GM19438 (cell line): ENCODE measurements at regions not wholly inside any gene's neighbourhood (a gene's known extent, or its start where the extent isn't known, plus 50 kb on each side); places are given as distances from the start of the nearest gene placed in this dataset.
A peak's percentile ranks its signal among the peaks of the same experiment; 100 is the strongest.
"Not testable (repeated sequence)": the region's sequence is repeated elsewhere in the genome, so short reads cannot be mapped to it uniquely, and the experiment has no call there.

ENCODE experiments used
- ATAC-seq: cut with Tn5 transposase; IDR thresholded peaks from one replicate; pipeline ENCODE4 v1.9.1; 2021; ENCODE audit warnings: low read depth; ENCODE audit not compliant: unreplicated experiment

DNA sequence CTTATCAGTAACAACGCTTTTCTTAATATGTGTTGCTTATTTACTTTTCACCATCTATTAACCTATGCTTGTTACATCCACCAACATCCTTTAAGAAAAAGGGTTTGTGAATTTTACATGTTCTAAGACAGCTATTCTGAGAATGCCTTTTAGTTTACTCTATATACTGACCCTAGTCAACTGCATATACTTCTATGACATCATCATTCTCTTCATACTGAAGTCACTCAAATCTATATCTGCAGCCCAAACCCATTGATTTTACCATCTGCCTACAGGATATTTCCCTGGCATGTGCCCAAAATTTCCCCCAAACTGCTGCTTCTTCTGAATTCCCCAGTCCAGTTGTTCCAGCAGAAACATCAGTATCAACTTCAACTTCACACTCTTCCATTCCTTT lies 94.6 kb upstream of the FAM204A start:
- no peak for ATAC-seq

DNA sequence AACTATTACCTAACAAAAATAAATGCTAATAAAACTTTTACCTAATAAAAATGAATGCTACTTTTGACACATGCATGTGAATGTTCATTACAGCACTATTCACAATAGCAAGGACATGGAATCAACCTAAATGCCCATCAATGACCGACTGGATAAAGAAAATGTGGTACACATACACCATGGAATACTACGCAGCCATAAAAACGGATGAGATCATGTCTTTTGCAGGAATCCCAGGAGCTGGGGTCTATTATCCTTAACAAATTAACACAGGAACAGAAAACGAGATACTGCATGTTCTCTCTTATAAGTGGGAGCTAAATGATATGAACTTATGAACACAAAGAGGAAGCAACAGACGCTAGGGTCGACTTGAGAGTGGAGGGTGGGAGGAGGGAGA lies 88.1 kb upstream of the FAM204A start:
- ATAC-seq: no peak

DNA sequence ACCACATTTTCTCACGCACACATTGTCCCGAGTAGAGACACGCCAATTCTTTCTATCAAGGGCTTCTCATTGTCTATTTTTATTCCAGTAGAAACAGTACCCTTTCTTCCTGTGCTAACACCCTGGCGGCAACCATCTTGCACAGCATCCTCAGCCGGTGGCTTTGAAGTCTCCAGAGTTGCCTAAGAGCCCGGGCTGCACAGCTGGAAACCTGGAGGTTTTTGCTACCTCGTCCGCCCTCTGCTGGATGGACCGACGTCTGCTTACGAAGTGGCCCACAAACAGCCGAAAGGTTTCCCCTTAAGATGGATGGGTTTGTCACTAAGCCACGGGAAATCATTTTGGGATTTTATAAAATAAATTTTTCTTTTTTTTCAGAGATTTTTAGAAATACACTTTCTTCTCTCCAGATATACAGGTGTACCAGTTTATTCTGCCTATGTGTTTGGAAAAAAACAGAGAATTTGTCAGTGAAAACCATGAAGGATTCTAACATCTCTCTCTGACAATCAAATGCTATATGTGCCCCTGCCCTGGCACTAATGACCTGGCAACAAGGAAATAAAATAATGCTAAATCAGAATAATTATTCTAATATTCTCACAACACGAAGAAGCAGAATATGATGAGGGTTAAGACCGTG lies 81.8 kb upstream of the FAM204A start:
- peak; percentile 85 for ATAC-seq

DNA sequence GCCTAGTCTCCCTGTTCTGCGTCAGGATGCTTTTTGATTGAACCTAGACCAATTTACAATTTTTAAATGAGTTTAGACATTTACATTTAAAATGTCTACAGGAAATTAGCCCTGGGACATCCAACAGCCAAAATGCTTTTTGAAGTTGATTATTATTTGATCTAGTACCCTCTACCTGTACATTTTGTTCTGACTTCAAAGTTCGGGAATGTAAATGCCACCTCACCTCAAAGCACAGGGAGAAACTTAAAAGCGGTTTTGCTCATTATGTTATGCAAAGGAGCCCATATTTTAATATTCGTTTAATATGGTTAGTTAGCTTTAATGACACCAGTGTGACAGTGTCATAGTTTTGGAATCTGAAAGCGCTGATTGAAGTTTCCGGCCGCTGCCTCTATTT lies 80.1 kb upstream of the FAM204A start:
- no peak for ATAC-seq

DNA sequence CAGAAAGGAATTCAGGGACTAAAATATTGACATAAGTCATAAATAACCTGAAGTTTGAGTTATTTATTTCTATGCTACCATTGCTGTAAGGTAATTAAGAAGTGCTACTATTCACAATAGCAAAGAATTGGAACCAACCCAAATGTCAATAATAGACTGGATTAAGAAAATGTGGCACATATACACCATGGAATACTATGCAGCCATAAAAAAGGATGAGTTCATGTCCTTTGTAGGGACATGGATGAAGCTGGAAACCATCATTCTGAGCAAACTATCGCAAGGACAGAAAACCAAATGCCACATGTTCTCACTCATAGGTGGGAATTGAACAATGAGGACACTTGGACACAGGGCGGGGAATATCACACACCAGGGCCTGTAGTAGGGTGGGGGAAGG lies 77.9 kb upstream of the FAM204A start:
- ATAC-seq: not testable (repeated sequence)

DNA sequence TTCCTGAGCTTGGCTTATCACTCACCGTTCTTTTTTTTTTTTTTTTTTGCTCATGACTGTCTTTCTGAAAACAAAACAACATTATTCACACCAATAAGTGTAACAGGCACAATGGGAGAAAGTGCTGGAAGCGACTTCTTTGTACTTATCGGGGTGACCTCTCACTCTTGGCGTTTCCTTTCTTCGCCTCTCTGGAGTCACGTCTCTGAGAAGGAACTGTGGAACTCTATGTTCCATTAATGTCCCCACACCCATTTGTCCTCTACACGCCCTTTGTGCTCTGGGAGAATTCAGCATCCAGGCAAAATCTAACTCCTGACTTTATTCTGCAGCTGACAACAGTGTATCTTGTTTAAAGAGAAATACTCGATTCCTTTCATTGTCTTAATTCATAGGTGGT lies 70.8 kb upstream of the FAM204A start:
- ATAC-seq: no peak

GRCh38 chr10:118412132-118412760 lies 70.1 kb upstream of the FAM204A start:
- ATAC-seq: no peak

- no peak for ATAC-seq
These were observed 67.2 kb upstream of the FAM204A start for GRCh38 chr10:118409295-118409694.

DNA sequence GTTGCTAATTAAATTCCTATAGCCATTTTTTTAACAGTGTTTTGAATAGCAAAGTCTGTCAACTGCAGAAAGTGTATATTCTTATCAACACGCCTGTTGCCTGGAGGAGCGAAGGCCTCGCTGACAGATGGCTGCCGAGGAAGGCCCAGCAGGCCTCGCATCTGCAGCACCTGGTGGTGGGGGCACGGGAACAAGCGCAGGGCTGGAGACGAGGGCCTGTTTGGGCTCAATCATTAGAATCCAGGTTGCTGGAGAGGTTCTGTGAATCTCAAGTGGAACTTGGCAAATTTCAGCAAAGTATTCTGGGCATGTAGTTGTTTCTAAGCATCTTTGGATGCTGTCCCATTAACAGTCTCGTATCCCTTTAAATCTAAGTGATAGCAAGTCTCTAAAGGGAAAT lies 66.1 kb upstream of the FAM204A start:
- no peak for ATAC-seq

GRCh38 chr10:118407777-118408176 lies 65.7 kb upstream of the FAM204A start:
- no peak for ATAC-seq

DNA sequence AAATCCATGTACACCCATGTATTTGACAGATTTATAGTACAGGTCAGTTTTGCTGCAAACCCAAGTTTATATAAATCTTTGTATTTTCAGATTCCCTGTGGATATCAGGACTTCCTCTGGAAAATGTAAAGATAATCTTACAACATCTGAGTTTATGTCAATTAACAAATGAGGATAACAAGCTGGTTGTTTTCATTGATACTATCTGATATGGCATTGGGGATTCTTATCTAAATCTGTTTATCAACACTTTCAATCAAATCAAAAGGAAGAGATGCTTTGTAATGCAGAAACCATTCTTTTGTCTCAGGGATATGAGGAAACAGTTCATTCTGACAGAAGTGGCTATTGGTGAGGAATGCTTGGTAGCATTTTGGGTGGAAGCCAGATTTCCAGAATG lies 64.9 kb upstream of the FAM204A start:
- ATAC-seq: no peak

DNA sequence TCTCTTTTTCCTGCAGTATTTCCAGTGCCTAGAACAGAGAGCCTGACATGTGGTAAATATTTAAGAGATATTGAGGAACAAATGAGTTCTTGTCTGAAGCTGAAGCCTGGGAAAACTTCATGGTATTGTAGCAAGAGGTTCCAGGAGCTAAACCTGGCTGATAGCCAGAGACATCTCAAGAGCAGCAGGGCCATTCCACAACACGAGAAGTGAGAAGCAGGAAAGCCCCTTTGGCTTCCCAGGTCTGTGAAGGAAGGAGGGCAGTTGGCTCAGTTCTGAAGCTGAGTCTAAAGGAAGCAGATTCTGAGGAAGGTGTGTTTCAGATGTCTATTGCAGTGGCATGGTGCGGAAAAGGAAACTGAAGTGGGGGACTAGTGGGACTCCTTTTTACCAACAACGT lies 63.8 kb upstream of the FAM204A start:
- ATAC-seq: no peak

DNA sequence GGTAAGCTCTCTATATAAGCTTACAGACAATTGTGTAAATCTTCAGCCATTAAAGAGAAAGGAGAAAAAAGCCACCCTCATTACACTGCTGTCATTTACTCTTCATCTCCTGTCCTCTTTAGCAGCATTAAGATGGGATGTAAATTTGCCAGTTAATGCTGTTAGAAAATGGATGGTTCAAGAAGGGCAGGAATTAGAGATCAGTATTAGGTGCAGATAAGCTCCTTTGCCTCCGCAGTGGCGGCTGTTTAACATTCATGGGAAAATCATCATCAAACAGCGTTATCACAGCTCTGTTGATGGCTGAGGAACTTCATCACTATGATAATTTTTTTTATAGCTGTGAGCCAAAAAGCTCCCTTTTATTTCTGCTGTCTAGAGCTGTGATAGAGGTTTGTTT lies 61.8 kb upstream of the FAM204A start:
- no peak for ATAC-seq

- ATAC-seq: no peak
These were observed 59.6 kb upstream of the FAM204A start for GRCh38 chr10:118401708-118402193.

DNA sequence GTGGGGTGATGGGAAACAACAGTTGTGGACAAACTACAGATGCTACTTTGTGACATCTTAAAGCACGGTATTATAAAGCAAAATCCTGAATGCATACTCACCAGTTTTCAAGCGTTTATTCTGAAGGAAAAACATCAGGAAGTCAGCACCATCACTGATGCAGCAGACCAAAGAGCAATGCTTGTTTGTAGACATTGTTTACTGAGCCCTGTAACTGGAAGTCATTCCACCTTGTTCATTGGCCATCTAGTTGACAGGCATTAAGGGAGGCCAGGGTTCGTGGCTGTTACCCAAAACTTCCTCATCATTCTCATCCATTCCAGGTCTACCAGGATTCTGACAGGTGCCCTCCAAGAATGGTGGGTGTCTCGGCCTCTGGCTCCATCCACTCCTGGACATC lies 55.3 kb upstream of the FAM204A start:
- ATAC-seq: no peak

GRCh38 chr10:118395947-118396346 lies 53.8 kb upstream of the FAM204A start:
- ATAC-seq: no peak

- no peak for ATAC-seq
These were observed 52.4 kb upstream of the FAM204A start for GRCh38 chr10:118394301-118395200.

GRCh38 chr10:118392761-118393160 lies 50.6 kb upstream of the FAM204A start:
- no peak for ATAC-seq
